Fibroblast of skin of left biceps (primary cell): ENCODE measurements at regions not wholly inside any gene's neighbourhood (a gene's known extent, or its start where the extent isn't known, plus 50 kb on each side); places are given as distances from the start of the nearest gene placed in this dataset.
A peak's percentile ranks its signal among the peaks of the same experiment; 100 is the strongest.

ENCODE experiments used
- DNase-seq, 2 experiments: peaks; one replicate each; pipeline ENCODE4 v3.0.0-alpha.2; 2013; ENCODE audit warnings: low read depth in 2 of 2

- no peak for DNase-seq
Observed at GRCh38 chr4:130479674-130480073, 1383.7 kb downstream of the C4orf33 start.

GRCh38 chr4:130484826-130485225 lies 1388.9 kb downstream of the C4orf33 start:
- DNase-seq = no peak

GRCh38 chr4:130485371-130485770 lies 1389.4 kb downstream of the C4orf33 start:
- DNase-seq = no peak

- DNase-seq = no peak
Observed at GRCh38 chr4:130486186-130486585, 1390.2 kb downstream of the C4orf33 start.

- DNase-seq = no peak
Observed at GRCh38 chr4:130486841-130487240, 1390.9 kb downstream of the C4orf33 start.

GRCh38 chr4:130510661-130511060 lies 1414.7 kb downstream of the C4orf33 start:
- DNase-seq = no peak

GRCh38 chr4:130511776-130512175 lies 1415.8 kb downstream of the C4orf33 start:
- no peak for DNase-seq

- DNase-seq = no peak
Observed at GRCh38 chr4:130524057-130524456, 1428.1 kb downstream of the C4orf33 start.

- no peak for DNase-seq
Observed at GRCh38 chr4:130530505-130530904, 1434.6 kb downstream of the C4orf33 start.

- no peak for DNase-seq
Observed at GRCh38 chr4:130534651-130535050, 1438.7 kb downstream of the C4orf33 start.

GRCh38 chr4:130542953-130543352 lies 1447.0 kb downstream of the C4orf33 start:
- DNase-seq = no peak

- no peak for DNase-seq
Observed at GRCh38 chr4:130545171-130545570, 1449.2 kb downstream of the C4orf33 start.

- no peak for DNase-seq
Observed at GRCh38 chr4:130545596-130545995, 1449.6 kb downstream of the C4orf33 start.

- DNase-seq = no peak
Observed at GRCh38 chr4:130559268-130559667, 1463.3 kb downstream of the C4orf33 start.

- DNase-seq = peak; percentile 40 to 47
Observed at GRCh38 chr4:130563185-130563888, 1467.4 kb downstream of the C4orf33 start.

- no peak for DNase-seq
Observed at GRCh38 chr4:130563889-130564418, 1468.0 kb downstream of the C4orf33 start.

GRCh38 chr4:130568746-130569145 lies 1472.8 kb downstream of the C4orf33 start:
- DNase-seq = no peak

GRCh38 chr4:130573742-130574141 lies 1477.8 kb downstream of the C4orf33 start:
- DNase-seq = no peak

GRCh38 chr4:130574215-130574614 lies 1478.3 kb downstream of the C4orf33 start:
- DNase-seq = no peak

- no peak for DNase-seq
Observed at GRCh38 chr4:130576218-130576617, 1480.3 kb downstream of the C4orf33 start.

- DNase-seq = no peak
Observed at GRCh38 chr4:130591091-130591490, 1495.1 kb downstream of the C4orf33 start.

- DNase-seq = no peak
Observed at GRCh38 chr4:130600706-130601105, 1504.8 kb downstream of the C4orf33 start.

GRCh38 chr4:130603043-130603442 lies 1507.1 kb downstream of the C4orf33 start:
- no peak for DNase-seq

- no peak for DNase-seq
Observed at GRCh38 chr4:130608121-130608520, 1512.2 kb downstream of the C4orf33 start.
